ENCODE measurements at regions not wholly inside any gene's neighbourhood (a gene's known extent, or its start where the extent isn't known, plus 50 kb on each side); places are given as distances from the start of the nearest gene placed in this dataset.

DNA sequence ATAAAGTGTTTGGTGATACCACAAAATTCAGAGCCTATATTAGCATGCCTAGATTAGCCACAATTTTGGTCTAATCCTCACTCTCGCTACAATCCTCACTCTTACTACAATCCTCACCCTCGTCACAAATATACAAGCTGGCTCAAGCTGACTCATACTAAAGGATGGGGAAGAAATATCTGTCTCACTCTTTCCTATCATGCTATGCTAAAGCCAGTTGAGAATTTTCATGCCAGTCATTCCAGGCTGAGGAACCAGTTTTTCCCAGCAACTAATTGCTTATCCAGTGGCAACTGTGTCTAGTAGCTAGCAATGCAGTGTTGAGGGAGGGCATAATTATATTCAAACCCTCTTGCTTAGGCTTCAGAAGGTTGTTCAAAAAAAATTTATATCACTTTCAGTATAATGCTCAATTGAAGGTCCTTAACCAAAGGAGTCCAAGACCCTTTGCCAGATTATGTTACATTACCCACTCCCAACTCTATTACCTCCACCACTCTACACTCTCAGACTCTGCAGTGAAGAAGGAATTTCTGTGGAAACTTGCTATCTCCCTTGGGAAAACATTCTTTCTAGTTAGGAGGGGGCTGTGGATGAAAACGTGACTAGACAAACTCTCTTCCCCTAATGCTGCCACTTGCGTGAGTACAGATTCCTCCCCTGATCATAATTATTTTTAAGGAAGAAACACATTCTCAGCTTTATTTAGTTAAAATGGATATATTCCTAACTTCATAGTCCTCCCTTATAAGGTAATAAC is 810.3 kb upstream of the ACO1 start:
- in situ Hi-C loops (cut with HindIII; ENCODE audit: extremely low pct_ligation_motif_present, low pct_unique_long_range_greater_than_20kb): no loop called here
- Histone ChIP-seq H3K9ac (ENCODE audit: insufficient read depth, low read depth, low read length) (no peak overlapping the region), H3K36me3 (replicated peaks in 1 of 2; ENCODE audit: control insufficient read depth in 1 of 2, insufficient read depth in 2 of 2, low read length in 2 of 2) (no peaks in the 10 kb centered on the region), H3K27ac (ENCODE audit: extremely low read length, insufficient read depth, low read length) (no peak overlapping the region), H3K27me3 (ENCODE audit: control insufficient read depth in 1 of 2, insufficient read depth in 2 of 2, low read length in 2 of 2) (no peaks in the 10 kb centered on the region; a peak in 1 of 5 replicates), H3K4me1 (ENCODE audit: insufficient read depth, low read length) (no peaks in the 10 kb centered on the region), H3K79me2 (ENCODE audit: insufficient read depth, low read length) (no peaks in the 10 kb centered on the region), H3K4me3 (replicated peaks in 1 of 3; ENCODE audit: insufficient read depth in 1 of 3, low read depth in 2 of 3, low read length in 3 of 3) (no peak overlapping the region), H3K4me2 (ENCODE audit: low read depth, low read length) (no peak overlapping the region), H2AFZ (ENCODE audit: low read length) (no peak overlapping the region), H3K9me3 (ENCODE audit: low read length) (no peaks in the 10 kb centered on the region), H4K20me1 (ENCODE audit: insufficient read depth, low read length) (no peaks in the 10 kb centered on the region)
- intact Hi-C loops (cut with micrococcal nuclease; ENCODE audit: unreplicated experiment): no loop called here
- FAIRE-seq: no peak
- no peak for ATAC-seq
- 14% methylated on average over 4 of the region's 4 CpGs for WGBS (ENCODE audit: low lambda C conversion rate)
- DNase-seq (ENCODE audit: low spot score): no peak
- no TSS peak for BruUV-seq (replicated peaks)
- ChIA-PET CTCF (ENCODE audit: low intra/inter-chr PET ratio, low total read pairs) (no interaction called here), POLR2A (no interaction called here)
- TF ChIP-seq, protein P1, sequence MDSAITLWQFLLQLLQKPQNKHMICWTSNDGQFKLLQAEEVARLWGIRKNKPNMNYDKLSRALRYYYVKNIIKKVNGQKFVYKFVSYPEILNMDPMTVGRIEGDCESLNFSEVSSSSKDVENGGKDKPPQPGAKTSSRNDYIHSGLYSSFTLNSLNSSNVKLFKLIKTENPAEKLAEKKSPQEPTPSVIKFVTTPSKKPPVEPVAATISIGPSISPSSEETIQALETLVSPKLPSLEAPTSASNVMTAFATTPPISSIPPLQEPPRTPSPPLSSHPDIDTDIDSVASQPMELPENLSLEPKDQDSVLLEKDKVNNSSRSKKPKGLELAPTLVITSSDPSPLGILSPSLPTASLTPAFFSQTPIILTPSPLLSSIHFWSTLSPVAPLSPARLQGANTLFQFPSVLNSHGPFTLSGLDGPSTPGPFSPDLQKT (CRISPR knock-in tag; IDR thresholded peaks at IDR 0.05; ENCODE audit: borderline replicate concordance): no peak
- TF ChIP-seq NONO (IDR thresholded peaks at IDR 0.05) (no peak), NONO (CRISPR knock-in tag; conservative IDR thresholded peaks at IDR 0.05) (no peak), ZNF660 (CRISPR knock-in tag; IDR thresholded peaks at IDR 0.05; ENCODE audit: borderline replicate concordance, low read depth) (no peak), FIP1L1 (IDR thresholded peaks at IDR 0.05; ENCODE audit: borderline replicate concordance, insufficient read depth, low read depth, low read length) (no peak), ZKSCAN5 (CRISPR knock-in tag; IDR thresholded peaks at IDR 0.05) (no peak), SIN3B (IDR thresholded peaks at IDR 0.05; ENCODE audit: low read length) (no peak), TCF12 (IDR thresholded peaks at IDR 0.05) (no peak), TCF12 (CRISPR knock-in tag; IDR thresholded peaks at IDR 0.05) (no peak), MBD4 (IDR thresholded peaks at IDR 0.05; ENCODE audit: borderline replicate concordance, low read length) (no peak), ZNF720 (CRISPR knock-in tag; IDR thresholded peaks at IDR 0.05) (no peak), RORA (CRISPR knock-in tag; IDR thresholded peaks at IDR 0.05) (no peak), PHB2 (IDR thresholded peaks at IDR 0.05; ENCODE audit: partially characterized antibody) (no peak)
- TF ChIP-seq, protein P2, sequence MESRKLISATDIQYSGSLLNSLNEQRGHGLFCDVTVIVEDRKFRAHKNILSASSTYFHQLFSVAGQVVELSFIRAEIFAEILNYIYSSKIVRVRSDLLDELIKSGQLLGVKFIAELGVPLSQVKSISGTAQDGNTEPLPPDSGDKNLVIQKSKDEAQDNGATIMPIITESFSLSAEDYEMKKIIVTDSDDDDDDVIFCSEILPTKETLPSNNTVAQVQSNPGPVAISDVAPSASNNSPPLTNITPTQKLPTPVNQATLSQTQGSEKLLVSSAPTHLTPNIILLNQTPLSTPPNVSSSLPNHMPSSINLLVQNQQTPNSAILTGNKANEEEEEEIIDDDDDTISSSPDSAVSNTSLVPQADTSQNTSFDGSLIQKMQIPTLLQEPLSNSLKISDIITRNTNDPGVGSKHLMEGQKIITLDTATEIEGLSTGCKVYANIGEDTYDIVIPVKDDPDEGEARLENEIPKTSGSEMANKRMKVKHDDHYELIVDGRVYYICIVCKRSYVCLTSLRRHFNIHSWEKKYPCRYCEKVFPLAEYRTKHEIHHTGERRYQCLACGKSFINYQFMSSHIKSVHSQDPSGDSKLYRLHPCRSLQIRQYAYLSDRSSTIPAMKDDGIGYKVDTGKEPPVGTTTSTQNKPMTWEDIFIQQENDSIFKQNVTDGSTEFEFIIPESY (CRISPR knock-in tag; IDR thresholded peaks at IDR 0.05): no peak
- TF ChIP-seq, protein P3, sequence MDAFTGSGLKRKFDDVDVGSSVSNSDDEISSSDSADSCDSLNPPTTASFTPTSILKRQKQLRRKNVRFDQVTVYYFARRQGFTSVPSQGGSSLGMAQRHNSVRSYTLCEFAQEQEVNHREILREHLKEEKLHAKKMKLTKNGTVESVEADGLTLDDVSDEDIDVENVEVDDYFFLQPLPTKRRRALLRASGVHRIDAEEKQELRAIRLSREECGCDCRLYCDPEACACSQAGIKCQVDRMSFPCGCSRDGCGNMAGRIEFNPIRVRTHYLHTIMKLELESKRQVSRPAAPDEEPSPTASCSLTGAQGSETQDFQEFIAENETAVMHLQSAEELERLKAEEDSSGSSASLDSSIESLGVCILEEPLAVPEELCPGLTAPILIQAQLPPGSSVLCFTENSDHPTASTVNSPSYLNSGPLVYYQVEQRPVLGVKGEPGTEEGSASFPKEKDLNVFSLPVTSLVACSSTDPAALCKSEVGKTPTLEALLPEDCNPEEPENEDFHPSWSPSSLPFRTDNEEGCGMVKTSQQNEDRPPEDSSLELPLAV (CRISPR knock-in tag; conservative IDR thresholded peaks at IDR 0.05; ENCODE audit: low read depth): no peak
- TF ChIP-seq, protein P4, sequence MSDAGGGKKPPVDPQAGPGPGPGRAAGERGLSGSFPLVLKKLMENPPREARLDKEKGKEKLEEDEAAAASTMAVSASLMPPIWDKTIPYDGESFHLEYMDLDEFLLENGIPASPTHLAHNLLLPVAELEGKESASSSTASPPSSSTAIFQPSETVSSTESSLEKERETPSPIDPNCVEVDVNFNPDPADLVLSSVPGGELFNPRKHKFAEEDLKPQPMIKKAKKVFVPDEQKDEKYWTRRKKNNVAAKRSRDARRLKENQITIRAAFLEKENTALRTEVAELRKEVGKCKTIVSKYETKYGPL (CRISPR knock-in tag; IDR thresholded peaks at IDR 0.05): no peak
